ENCODE measurements at regions not wholly inside any gene's neighbourhood (a gene's known extent, or its start where the extent isn't known, plus 50 kb on each side); places are given as distances from the start of the nearest gene placed in this dataset.

DNA sequence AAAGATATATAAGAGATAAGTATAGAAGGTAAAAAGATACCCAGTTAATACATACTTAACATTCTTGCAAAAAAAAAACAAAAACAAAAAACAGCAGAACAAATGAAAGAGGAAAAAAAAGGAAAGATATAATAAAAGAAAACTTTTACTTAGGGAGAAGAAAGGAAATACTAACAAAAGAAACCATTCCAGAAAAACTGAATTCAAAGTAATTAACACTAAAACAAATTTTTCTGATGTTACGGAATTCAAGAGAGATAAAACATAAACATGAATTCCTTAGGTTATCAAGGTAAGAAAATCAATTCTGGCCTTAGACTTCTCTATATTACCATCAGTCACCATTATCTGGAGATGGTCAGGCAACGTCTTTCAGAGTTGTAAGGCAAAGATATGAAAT lies 261.8 kb downstream of the ZEB2 start:
- peaks cover 0 to 6% of the 10 kb centered on the region in 2 donors for H3K36me3 ChIP-seq (ENCODE audit: control insufficient read depth in 1 of 2, insufficient read depth in 2 of 2, low read length in 2 of 2)
- no peaks in the 10 kb centered on the region for H3K27me3 ChIP-seq (ENCODE audit: low read depth, low read length)
- no peak overlapping the region for H3K4me3 ChIP-seq (ENCODE audit: low read depth in 1 of 2, low read length in 2 of 2)
- H3K27ac ChIP-seq (ENCODE audit: low read length), result no peak overlapping the region
- peaks cover 7 to 13% of the 10 kb centered on the region in 2 donors for H3K9me3 ChIP-seq (ENCODE audit: control insufficient read depth in 1 of 2, low read length in 2 of 2)
- H3K4me1 ChIP-seq (ENCODE audit: control insufficient read depth in 1 of 2, insufficient read depth in 2 of 2, low read length in 2 of 2), result no peaks in the 10 kb centered on the region

GRCh38 chr2:144256996-144257707 lies 262.8 kb downstream of the ZEB2 start:
- no peak overlapping the region for H3K4me3 ChIP-seq (ENCODE audit: low read depth in 1 of 2, low read length in 2 of 2)
- H3K4me1 ChIP-seq (ENCODE audit: control insufficient read depth in 1 of 2, insufficient read depth in 2 of 2, low read length in 2 of 2), result no peaks in the 10 kb centered on the region
- peaks cover 7 to 13% of the 10 kb centered on the region in 2 donors for H3K9me3 ChIP-seq (ENCODE audit: control insufficient read depth in 1 of 2, low read length in 2 of 2)
- H3K36me3 ChIP-seq (ENCODE audit: control insufficient read depth in 1 of 2, insufficient read depth in 2 of 2, low read length in 2 of 2), result peaks cover 0 to 6% of the 10 kb centered on the region in 2 donors
- no peak overlapping the region for H3K27ac ChIP-seq (ENCODE audit: low read length)
- no peaks in the 10 kb centered on the region for H3K27me3 ChIP-seq (ENCODE audit: low read depth, low read length)

- H3K9me3 ChIP-seq (ENCODE audit: control insufficient read depth in 1 of 2, low read length in 2 of 2), result peaks cover 7 to 13% of the 10 kb centered on the region in 2 donors
- H3K36me3 ChIP-seq (ENCODE audit: control insufficient read depth in 1 of 2, insufficient read depth in 2 of 2, low read length in 2 of 2), result peaks cover 0 to 6% of the 10 kb centered on the region in 2 donors
- no peaks in the 10 kb centered on the region for H3K4me1 ChIP-seq (ENCODE audit: control insufficient read depth in 1 of 2, insufficient read depth in 2 of 2, low read length in 2 of 2)
- H3K27me3 ChIP-seq (ENCODE audit: low read depth, low read length), result no peaks in the 10 kb centered on the region
- no peak overlapping the region for H3K4me3 ChIP-seq (ENCODE audit: low read depth in 1 of 2, low read length in 2 of 2)
- H3K27ac ChIP-seq (ENCODE audit: low read length), result no peak overlapping the region
These were observed 265.3 kb downstream of the ZEB2 start for GRCh38 chr2:144254342-144255235.

GRCh38 chr2:144253743-144254142 lies 266.2 kb downstream of the ZEB2 start:
- H3K4me1 ChIP-seq (ENCODE audit: control insufficient read depth in 1 of 2, insufficient read depth in 2 of 2, low read length in 2 of 2), result no peaks in the 10 kb centered on the region
- H3K27me3 ChIP-seq (ENCODE audit: low read depth, low read length), result no peaks in the 10 kb centered on the region
- H3K27ac ChIP-seq (ENCODE audit: low read length), result no peak overlapping the region
- peak overlapping the region in 1 of 2 donors; percentile 32 for H3K4me3 ChIP-seq (ENCODE audit: low read depth in 1 of 2, low read length in 2 of 2)
- peaks cover 7 to 11% of the 10 kb centered on the region in 2 donors for H3K9me3 ChIP-seq (ENCODE audit: control insufficient read depth in 1 of 2, low read length in 2 of 2)
- H3K36me3 ChIP-seq (ENCODE audit: control insufficient read depth in 1 of 2, insufficient read depth in 2 of 2, low read length in 2 of 2), result peaks cover 0 to 6% of the 10 kb centered on the region in 2 donors

DNA sequence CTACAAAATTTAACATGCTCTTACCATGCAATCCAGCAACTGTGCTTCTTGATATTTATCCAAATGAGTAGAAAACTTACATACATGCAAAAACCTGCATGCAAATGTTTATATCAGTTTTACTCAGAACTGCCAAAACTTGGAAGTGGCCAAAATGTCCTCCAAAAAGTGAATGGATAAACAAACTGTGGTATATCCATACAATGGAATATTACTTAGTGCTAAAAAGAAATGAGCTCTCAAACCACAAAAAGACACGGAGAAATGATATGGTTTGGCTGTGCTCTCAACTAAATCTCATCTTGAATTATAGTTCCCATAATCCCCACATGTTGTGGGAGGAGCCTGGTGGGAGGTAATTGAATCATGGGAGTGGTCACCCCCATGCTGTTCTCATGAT lies 267.2 kb downstream of the ZEB2 start:
- Histone ChIP-seq H3K36me3 (ENCODE audit: control insufficient read depth in 1 of 2, insufficient read depth in 2 of 2, low read length in 2 of 2) (peaks cover 0 to 6% of the 10 kb centered on the region in 2 donors), H3K27me3 (ENCODE audit: low read depth, low read length) (no peaks in the 10 kb centered on the region), H3K27ac (ENCODE audit: low read length) (no peak overlapping the region), H3K4me3 (ENCODE audit: low read depth in 1 of 2, low read length in 2 of 2) (no peak overlapping the region), H3K9me3 (ENCODE audit: control insufficient read depth in 1 of 2, low read length in 2 of 2) (peaks cover 0 to 8% of the 10 kb centered on the region in 2 donors), H3K4me1 (ENCODE audit: control insufficient read depth in 1 of 2, insufficient read depth in 2 of 2, low read length in 2 of 2) (no peaks in the 10 kb centered on the region)

DNA sequence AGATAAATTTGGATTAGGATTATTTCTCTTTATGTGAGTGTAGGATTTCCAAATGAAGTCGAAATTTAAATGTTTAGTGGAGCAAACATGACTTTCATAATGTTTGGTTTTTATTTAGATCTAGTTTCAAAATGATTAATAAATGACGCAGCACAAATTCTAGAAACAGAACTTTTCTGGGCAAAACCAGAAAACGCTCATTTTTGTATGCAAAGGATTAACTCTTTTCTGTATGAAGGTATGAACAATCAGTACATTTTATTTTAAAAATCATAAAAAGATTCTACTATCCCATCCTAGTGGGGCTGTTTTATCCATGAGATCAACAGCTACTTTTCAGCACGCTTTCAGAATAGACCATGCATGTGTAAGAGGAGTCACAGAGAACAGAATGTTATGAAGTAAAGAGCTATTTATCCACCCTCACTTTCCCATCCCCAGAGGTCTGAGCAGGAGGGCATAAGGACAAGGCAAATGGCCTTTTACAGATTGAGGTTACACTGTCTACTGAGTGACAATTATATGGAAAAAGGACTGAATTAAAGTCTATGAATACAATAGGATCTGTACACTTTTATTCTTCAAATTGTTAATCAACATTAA lies 270.8 kb downstream of the ZEB2 start:
- Histone ChIP-seq H3K27ac (ENCODE audit: low read length) (no peak overlapping the region), H3K27me3 (ENCODE audit: low read depth, low read length) (no peaks in the 10 kb centered on the region), H3K4me3 (ENCODE audit: low read depth in 1 of 2, low read length in 2 of 2) (no peak overlapping the region), H3K36me3 (ENCODE audit: control insufficient read depth in 1 of 2, insufficient read depth in 2 of 2, low read length in 2 of 2) (peaks cover 0 to 6% of the 10 kb centered on the region in 2 donors), H3K9me3 (ENCODE audit: control insufficient read depth in 1 of 2, low read length in 2 of 2) (peaks cover 0 to 6% of the 10 kb centered on the region in 2 donors), H3K4me1 (ENCODE audit: control insufficient read depth in 1 of 2, insufficient read depth in 2 of 2, low read length in 2 of 2) (no peaks in the 10 kb centered on the region)

- no peaks in the 10 kb centered on the region for H3K9me3 ChIP-seq (ENCODE audit: control insufficient read depth in 1 of 2, low read length in 2 of 2)
- H3K4me3 ChIP-seq (ENCODE audit: low read depth in 1 of 2, low read length in 2 of 2), result no peak overlapping the region
- H3K4me1 ChIP-seq (ENCODE audit: control insufficient read depth in 1 of 2, insufficient read depth in 2 of 2, low read length in 2 of 2), result no peaks in the 10 kb centered on the region
- no peaks in the 10 kb centered on the region for H3K27me3 ChIP-seq (ENCODE audit: low read depth, low read length)
- peaks cover 0 to under 1% of the 10 kb centered on the region in 2 donors for H3K36me3 ChIP-seq (ENCODE audit: control insufficient read depth in 1 of 2, insufficient read depth in 2 of 2, low read length in 2 of 2)
- no peak overlapping the region for H3K27ac ChIP-seq (ENCODE audit: low read length)
These were observed 271.4 kb downstream of the ZEB2 start for GRCh38 chr2:144248350-144249034.

- no peaks in the 10 kb centered on the region for H3K9me3 ChIP-seq (ENCODE audit: control insufficient read depth in 1 of 2, low read length in 2 of 2)
- H3K36me3 ChIP-seq (ENCODE audit: control insufficient read depth in 1 of 2, insufficient read depth in 2 of 2, low read length in 2 of 2), result no peaks in the 10 kb centered on the region
- no peak overlapping the region for H3K4me3 ChIP-seq (ENCODE audit: low read depth in 1 of 2, low read length in 2 of 2)
- no peak overlapping the region for H3K27ac ChIP-seq (ENCODE audit: low read length)
- no peaks in the 10 kb centered on the region for H3K27me3 ChIP-seq (ENCODE audit: low read depth, low read length)
- H3K4me1 ChIP-seq (ENCODE audit: control insufficient read depth in 1 of 2, insufficient read depth in 2 of 2, low read length in 2 of 2), result no peaks in the 10 kb centered on the region
These were observed 275.0 kb downstream of the ZEB2 start for GRCh38 chr2:144244938-144245337.

- H3K4me3 ChIP-seq (ENCODE audit: low read depth in 1 of 2, low read length in 2 of 2), result no peak overlapping the region
- no peak overlapping the region for H3K27ac ChIP-seq (ENCODE audit: low read length)
- H3K4me1 ChIP-seq (ENCODE audit: control insufficient read depth in 1 of 2, insufficient read depth in 2 of 2, low read length in 2 of 2), result peaks cover 0 to 3% of the 10 kb centered on the region in 2 donors
- no peaks in the 10 kb centered on the region for H3K27me3 ChIP-seq (ENCODE audit: low read depth, low read length)
- no peaks in the 10 kb centered on the region for H3K9me3 ChIP-seq (ENCODE audit: control insufficient read depth in 1 of 2, low read length in 2 of 2)
- no peaks in the 10 kb centered on the region for H3K36me3 ChIP-seq (ENCODE audit: control insufficient read depth in 1 of 2, insufficient read depth in 2 of 2, low read length in 2 of 2)
These were observed 277.6 kb downstream of the ZEB2 start for GRCh38 chr2:144242311-144242710.

- Histone ChIP-seq H3K27me3 (ENCODE audit: low read depth, low read length) (no peaks in the 10 kb centered on the region), H3K4me1 (ENCODE audit: control insufficient read depth in 1 of 2, insufficient read depth in 2 of 2, low read length in 2 of 2) (peaks cover 0 to 3% of the 10 kb centered on the region in 2 donors), H3K27ac (ENCODE audit: low read length) (no peak overlapping the region)
These were observed 278.1 kb downstream of the ZEB2 start for GRCh38 chr2:144241801-144242200.

More at GRCh38 chr2:144241801-144242200, 278.1 kb downstream of the ZEB2 start:
- Histone ChIP-seq H3K36me3 (ENCODE audit: control insufficient read depth in 1 of 2, insufficient read depth in 2 of 2, low read length in 2 of 2) (no peaks in the 10 kb centered on the region), H3K4me3 (ENCODE audit: low read depth in 1 of 2, low read length in 2 of 2) (no peak overlapping the region), H3K9me3 (ENCODE audit: control insufficient read depth in 1 of 2, low read length in 2 of 2) (no peaks in the 10 kb centered on the region)
